Immature natural killer cell (primary cell): ENCODE measurements at regions not wholly inside any gene's neighbourhood (a gene's known extent, or its start where the extent isn't known, plus 50 kb on each side); places are given as distances from the start of the nearest gene placed in this dataset.

Experiments used
- DNase-seq, 3 donors: peaks; one replicate each; pipeline ENCODE4 v3.0.0; 2022; ENCODE audit warnings: mixed read lengths in 1 of 3
- H3K27ac Mint-ChIP-seq, 6 donors: one replicate each; pipeline ENCODE4 v1.8.0; 2020; ENCODE audit warnings: mixed read lengths in 6 of 6, mild to moderate bottlenecking in 5 of 6, inconsistent platforms in 4 of 6, moderate library complexity in 3 of 6
- H3K27me3 Mint-ChIP-seq, 3 donors: one replicate each; pipeline ENCODE4 v1.8.0; 2020 to 2021; ENCODE audit warnings: low read depth in 3 of 3, mild to moderate bottlenecking in 3 of 3, mixed read lengths in 3 of 3, moderate library complexity in 3 of 3, inconsistent platforms in 1 of 3
- H3K36me3 Mint-ChIP-seq, 3 donors: one replicate each; pipeline ENCODE4 v1.8.0; 2020; ENCODE audit warnings: mixed read lengths in 3 of 3, inconsistent platforms in 2 of 3, mild to moderate bottlenecking in 2 of 3
- H3K4me1 Mint-ChIP-seq, 2 donors: one replicate each; pipeline ENCODE4 v1.8.0; 2020; ENCODE audit warnings: inconsistent platforms in 2 of 2, mild to moderate bottlenecking in 2 of 2, mixed read lengths in 2 of 2, moderate library complexity in 1 of 2
- H3K4me3 Mint-ChIP-seq, 5 donors: one replicate each; pipeline ENCODE4 v1.8.0; 2020; ENCODE audit warnings: mild to moderate bottlenecking in 5 of 5, mixed read lengths in 5 of 5, inconsistent platforms in 3 of 5, moderate library complexity in 3 of 5
- H3K9me3 Mint-ChIP-seq, 6 donors: one replicate each; pipeline ENCODE4 v1.8.0; 2020; ENCODE audit warnings: mild to moderate bottlenecking in 6 of 6, mixed read lengths in 6 of 6, inconsistent platforms in 4 of 6, moderate library complexity in 3 of 6

DNA sequence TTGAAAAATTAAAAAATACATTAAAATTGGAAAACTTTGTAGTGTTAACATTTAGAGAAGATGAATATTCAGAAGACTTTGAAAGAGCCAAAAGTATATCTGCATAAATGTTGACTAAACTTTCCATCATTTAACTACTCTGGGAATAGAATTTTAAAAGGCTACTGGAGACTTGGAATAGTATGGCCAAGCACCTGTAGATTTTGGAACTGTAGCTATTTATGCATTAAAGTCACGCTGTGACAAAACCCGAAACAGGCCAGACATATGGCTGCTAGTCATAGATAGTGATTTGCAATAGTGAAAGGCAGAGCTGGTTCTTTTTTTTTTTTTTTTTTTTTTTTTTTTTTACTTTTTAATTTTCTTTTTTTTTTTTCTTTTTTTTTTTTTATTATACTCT is 396.0 kb downstream of the SOCS6 start:
- H3K27me3 Mint-ChIP-seq = peaks cover 0 to 1% (median 0%) of the 10 kb centered on the region in 3 donors
- no peak overlapping the region for H3K27ac Mint-ChIP-seq
- no peak for DNase-seq
- H3K9me3 Mint-ChIP-seq = peaks cover 0 to 1% (median 0%) of the 10 kb centered on the region in 6 donors
- H3K4me1 Mint-ChIP-seq = no peaks in the 10 kb centered on the region
- no peak overlapping the region for H3K4me3 Mint-ChIP-seq
- H3K36me3 Mint-ChIP-seq = no peaks in the 10 kb centered on the region

DNA sequence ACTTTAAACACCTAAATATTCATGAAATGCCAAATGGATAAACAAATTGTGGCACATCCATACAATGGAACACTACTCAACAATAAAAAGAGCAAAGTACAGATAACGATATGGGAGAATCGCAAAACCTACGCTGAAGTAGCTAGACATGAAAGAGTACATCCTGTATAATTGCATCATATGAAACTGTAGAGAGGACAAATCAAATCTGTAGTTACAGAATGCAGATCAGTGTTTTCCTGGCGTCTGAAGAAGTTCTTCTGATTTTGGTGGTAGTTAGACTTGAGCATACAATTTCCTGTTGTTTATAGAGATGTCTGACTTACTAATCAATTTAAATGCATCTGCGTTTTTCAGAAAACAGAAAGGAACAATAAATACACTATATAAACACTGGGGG is 394.4 kb downstream of the SOCS6 start:
- Mint-ChIP-seq H3K4me1 (no peaks in the 10 kb centered on the region), H3K36me3 (no peaks in the 10 kb centered on the region), H3K27me3 (no peaks in the 10 kb centered on the region), H3K27ac (no peak overlapping the region), H3K9me3 (peaks cover 0 to 1% (median 0%) of the 10 kb centered on the region in 6 donors), H3K4me3 (no peak overlapping the region)
- no peak for DNase-seq

DNA sequence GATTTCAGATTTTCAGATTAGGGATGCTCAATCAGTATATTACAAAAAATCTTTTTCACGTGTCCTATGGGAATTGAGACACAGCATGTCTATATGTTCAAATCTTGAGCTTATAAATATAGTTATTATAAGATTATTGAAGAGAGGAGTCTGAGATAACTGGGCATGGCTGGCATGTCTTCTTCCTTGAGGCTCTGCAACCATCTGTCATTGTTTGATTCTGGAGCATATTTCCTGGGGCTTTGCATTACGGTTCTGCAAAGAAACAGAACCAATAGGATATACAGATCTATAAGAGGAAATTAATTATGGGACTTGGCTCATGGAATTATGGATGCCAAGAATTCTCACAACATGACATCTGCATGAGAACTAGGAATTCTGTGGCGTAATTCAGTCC is 386.1 kb downstream of the SOCS6 start:
- DNase-seq = no peak
- H3K9me3 Mint-ChIP-seq = peaks cover 0 to 13% (median 1%) of the 10 kb centered on the region in 6 donors
- peaks cover 0 to 2% (median 0%) of the 10 kb centered on the region in 3 donors for H3K27me3 Mint-ChIP-seq
- no peaks in the 10 kb centered on the region for H3K36me3 Mint-ChIP-seq
- peaks cover 7 to 14% of the 10 kb centered on the region in 2 donors for H3K4me1 Mint-ChIP-seq
- H3K4me3 Mint-ChIP-seq = no peak overlapping the region
- no peak overlapping the region for H3K27ac Mint-ChIP-seq

GRCh38 chr18:70673831-70674230 is 385.0 kb downstream of the SOCS6 start:
- H3K4me1 Mint-ChIP-seq = peaks cover 7 to 14% of the 10 kb centered on the region in 2 donors
- H3K27me3 Mint-ChIP-seq = peaks cover 0 to 2% (median 0%) of the 10 kb centered on the region in 3 donors
- H3K4me3 Mint-ChIP-seq = no peak overlapping the region
- no peak for DNase-seq
- no peaks in the 10 kb centered on the region for H3K36me3 Mint-ChIP-seq
- no peak overlapping the region for H3K27ac Mint-ChIP-seq
- peaks cover 0 to 13% (median 1%) of the 10 kb centered on the region in 6 donors for H3K9me3 Mint-ChIP-seq

DNA sequence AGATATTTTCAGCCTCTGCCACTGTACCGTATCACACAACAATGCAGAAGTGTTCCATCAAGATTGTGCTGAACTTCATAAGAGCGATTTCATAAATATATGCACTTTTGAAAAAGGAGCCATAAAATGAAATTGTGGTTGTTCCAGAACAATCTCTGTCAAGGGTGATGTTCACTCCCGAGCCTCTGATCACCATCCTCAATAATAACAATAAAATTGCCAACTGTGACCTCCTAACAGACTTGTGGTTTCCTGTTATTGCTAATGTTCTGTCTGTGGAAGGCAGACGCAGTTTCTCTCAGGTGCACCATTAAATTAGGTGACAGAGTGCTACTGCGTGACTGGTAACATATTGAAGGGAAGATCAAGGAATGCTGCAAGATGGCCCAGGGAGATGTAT is 383.7 kb downstream of the SOCS6 start:
- no peak for DNase-seq
- no peak overlapping the region for H3K27ac Mint-ChIP-seq
- peaks cover 0 to 13% (median 1%) of the 10 kb centered on the region in 6 donors for H3K9me3 Mint-ChIP-seq
- no peak overlapping the region for H3K4me3 Mint-ChIP-seq
- H3K27me3 Mint-ChIP-seq = peaks cover 0 to 2% (median 0%) of the 10 kb centered on the region in 3 donors
- H3K36me3 Mint-ChIP-seq = no peaks in the 10 kb centered on the region
- H3K4me1 Mint-ChIP-seq = peaks cover 7 to 14% of the 10 kb centered on the region in 2 donors

GRCh38 chr18:70671889-70672565 is 383.2 kb downstream of the SOCS6 start:
- H3K4me3 Mint-ChIP-seq = no peak overlapping the region

DNA sequence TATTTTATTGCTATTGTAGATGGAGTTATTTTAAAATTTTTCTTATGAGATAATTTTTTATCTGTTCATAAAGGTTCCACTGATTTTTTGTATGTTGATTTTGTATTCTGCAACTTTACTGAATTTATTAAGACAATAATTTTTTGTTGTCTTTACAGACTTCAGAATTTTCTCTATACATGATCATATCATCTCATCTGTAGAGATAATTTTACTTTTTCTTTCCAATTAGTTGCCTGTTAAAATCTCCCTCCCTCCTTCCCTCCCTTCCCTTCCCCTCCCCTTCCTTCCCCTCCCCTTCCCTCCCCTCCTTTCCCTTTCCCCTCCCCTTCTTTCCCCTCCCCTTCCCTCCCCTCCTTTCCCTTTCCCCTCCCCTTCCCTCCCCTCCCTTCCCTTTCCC is 378.1 kb downstream of the SOCS6 start:
- H3K9me3 Mint-ChIP-seq = peaks cover 0 to 9% (median 0%) of the 10 kb centered on the region in 6 donors
- H3K4me1 Mint-ChIP-seq = peaks cover 11 to 13% of the 10 kb centered on the region in 2 donors
- H3K4me3 Mint-ChIP-seq = no peak overlapping the region
- DNase-seq = no peak
- H3K27ac Mint-ChIP-seq = no peak overlapping the region
- H3K36me3 Mint-ChIP-seq = no peaks in the 10 kb centered on the region
- peaks cover 0 to 2% (median 0%) of the 10 kb centered on the region in 3 donors for H3K27me3 Mint-ChIP-seq

More at GRCh38 chr18:70671889-70672565, 383.2 kb downstream of the SOCS6 start:
- Mint-ChIP-seq H3K4me1 (peaks cover 7 to 14% of the 10 kb centered on the region in 2 donors), H3K27ac (no peak overlapping the region), H3K36me3 (no peaks in the 10 kb centered on the region), H3K9me3 (peaks cover 0 to 11% (median 1%) of the 10 kb centered on the region in 6 donors), H3K27me3 (peaks cover 0 to 2% (median 0%) of the 10 kb centered on the region in 3 donors)
- no peak for DNase-seq

DNA sequence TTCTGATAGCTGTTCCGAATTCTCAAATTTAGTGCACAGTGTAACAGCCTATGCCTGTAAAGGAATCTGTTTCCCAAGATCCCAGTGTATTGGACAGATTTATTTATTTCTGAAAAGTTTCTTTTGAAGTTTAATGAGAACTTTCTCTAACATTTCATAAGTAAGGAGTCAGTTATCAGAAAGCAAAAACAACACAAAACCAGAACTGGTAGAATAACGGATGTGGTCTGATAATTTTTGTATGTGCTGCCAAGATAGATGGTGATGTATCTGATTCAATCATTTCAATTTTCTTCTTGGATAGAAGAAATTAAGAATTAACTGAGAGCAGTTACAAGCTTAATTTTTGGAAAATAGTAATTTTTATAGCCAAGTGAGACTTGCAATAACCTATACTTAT is 374.3 kb downstream of the SOCS6 start:
- Mint-ChIP-seq H3K9me3 (peaks cover 0 to 2% (median 0%) of the 10 kb centered on the region in 6 donors), H3K27ac (peak overlapping the region in 2 of 6 donors; percentile 2 to 67), H3K4me3 (peak overlapping the region in 3 of 5 donors; percentile 6 to 28 (median 13)), H3K27me3 (peaks cover 0 to 2% (median 2%) of the 10 kb centered on the region in 3 donors), H3K4me1 (peaks cover 25 to 34% of the 10 kb centered on the region in 2 donors), H3K36me3 (no peaks in the 10 kb centered on the region)
- no peak for DNase-seq

DNA sequence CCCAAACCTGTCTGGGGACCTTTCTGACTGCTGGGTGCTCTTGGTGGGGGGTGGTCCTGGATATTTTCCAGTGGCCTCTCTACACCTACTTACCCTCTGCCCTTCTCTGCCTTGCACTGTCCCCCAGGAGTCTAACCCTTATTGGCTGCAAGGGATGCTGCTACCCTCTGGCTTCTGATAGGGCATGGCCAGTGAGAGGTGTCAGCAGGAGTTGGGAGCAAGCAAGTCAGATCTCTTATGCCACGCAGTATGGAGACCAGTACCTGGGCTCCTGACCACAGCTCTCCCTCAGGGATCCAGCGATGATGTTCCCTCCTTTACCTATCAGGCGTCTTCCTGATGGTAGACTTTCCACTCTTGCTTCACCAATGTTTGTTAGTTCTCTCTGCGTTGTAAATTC is 373.7 kb downstream of the SOCS6 start:
- H3K9me3 Mint-ChIP-seq = peaks cover 0 to 2% (median 0%) of the 10 kb centered on the region in 6 donors
- H3K36me3 Mint-ChIP-seq = no peaks in the 10 kb centered on the region
- no peak for DNase-seq
- H3K27me3 Mint-ChIP-seq = peaks cover 0 to 2% (median 2%) of the 10 kb centered on the region in 3 donors
- H3K27ac Mint-ChIP-seq = peak overlapping the region in 3 of 6 donors; percentile 2 to 17 (median 14)
- H3K4me1 Mint-ChIP-seq = peaks cover 25 to 34% of the 10 kb centered on the region in 2 donors
- peak overlapping the region in 2 of 5 donors; percentile 6 to 13 for H3K4me3 Mint-ChIP-seq

DNA sequence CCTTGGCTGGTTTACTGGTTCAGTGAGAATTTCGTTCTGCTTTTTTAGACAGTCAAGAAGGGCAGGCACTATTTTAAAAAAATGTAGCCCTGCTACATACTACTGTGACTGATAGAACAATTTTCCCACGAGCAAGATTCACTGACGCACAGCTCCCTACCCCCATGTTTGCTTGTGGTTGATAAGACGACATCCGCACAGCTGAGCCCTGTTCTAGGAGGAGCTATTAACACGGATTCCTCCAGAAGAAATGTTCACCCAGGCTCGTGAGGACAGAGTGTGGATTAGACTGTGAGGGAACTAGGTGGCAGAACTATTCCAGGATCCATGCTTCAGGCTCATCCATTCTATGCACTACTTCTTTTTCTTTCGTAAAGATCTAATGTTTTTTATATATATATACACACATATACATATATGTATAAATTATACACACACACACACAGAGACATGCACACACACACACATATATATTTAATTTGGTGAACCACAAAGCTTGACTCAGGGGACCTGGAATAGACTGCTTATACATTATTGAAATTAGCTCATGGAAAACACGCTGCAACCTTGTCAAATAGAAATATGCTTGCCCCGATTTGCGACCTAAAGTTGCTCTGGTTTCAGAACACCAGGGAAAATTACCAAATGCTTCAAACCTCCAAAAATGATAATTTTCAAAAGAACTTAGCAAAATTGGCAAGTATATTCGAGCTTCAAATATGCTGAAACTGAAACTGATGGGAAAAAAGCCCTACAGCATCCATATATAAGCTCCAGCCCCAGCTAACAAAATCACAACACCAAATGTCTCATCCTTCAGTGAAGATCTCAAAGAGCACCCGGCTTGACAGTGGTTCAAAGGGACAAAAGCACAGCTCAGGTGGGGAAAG is 370.4 kb downstream of the SOCS6 start:
- no peaks in the 10 kb centered on the region for H3K36me3 Mint-ChIP-seq
- H3K9me3 Mint-ChIP-seq = peaks cover 0 to 2% (median 0%) of the 10 kb centered on the region in 6 donors
- peak overlapping the region; percentile 31 to 74 (median 51) for H3K4me3 Mint-ChIP-seq
- peak; percentile 7 to 32 (median 22) for DNase-seq
- peaks cover 25 to 34% of the 10 kb centered on the region in 2 donors for H3K4me1 Mint-ChIP-seq
- peaks cover 0 to 2% (median 0%) of the 10 kb centered on the region in 3 donors for H3K27me3 Mint-ChIP-seq
- H3K27ac Mint-ChIP-seq = peak overlapping the region in 3 of 6 donors; percentile 47 to 61 (median 57)

GRCh38 chr18:70653671-70654070 is 364.8 kb downstream of the SOCS6 start:
- Mint-ChIP-seq H3K36me3 (peaks cover 0 to 3% (median 0%) of the 10 kb centered on the region in 3 donors), H3K27ac (no peak overlapping the region), H3K9me3 (peaks cover 0 to 1% (median 0%) of the 10 kb centered on the region in 6 donors), H3K27me3 (peaks cover 0 to 2% (median 0%) of the 10 kb centered on the region in 3 donors), H3K4me3 (no peak overlapping the region), H3K4me1 (peaks cover 11 to 14% of the 10 kb centered on the region in 2 donors)
- no peak for DNase-seq

DNA sequence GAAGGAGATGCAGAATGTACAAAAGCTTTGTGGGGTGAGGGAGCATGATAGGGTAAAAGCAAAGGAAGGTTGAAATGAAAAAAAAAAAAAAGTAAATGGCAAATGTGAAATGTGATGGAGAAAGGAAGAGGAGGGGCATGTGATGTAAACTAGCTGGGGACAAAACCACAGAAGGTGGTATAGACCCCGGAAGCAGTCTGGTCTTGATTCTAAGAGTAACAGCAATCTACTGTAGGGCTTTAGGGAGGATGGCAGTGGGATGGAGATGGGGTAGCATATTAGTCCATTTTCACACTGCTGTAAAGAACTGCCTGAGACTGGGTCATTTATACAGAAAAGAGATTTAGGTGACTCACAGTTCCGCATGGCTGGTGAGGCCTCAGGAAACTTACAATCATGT is 362.0 kb downstream of the SOCS6 start:
- H3K9me3 Mint-ChIP-seq = peaks cover 0 to 1% (median 0%) of the 10 kb centered on the region in 6 donors
- DNase-seq = no peak
- peaks cover 10% of the 10 kb centered on the region in 2 donors for H3K4me1 Mint-ChIP-seq
- peaks cover 0 to 3% (median 0%) of the 10 kb centered on the region in 3 donors for H3K36me3 Mint-ChIP-seq
- H3K4me3 Mint-ChIP-seq = peak overlapping the region in 1 of 5 donors; percentile 36
- H3K27me3 Mint-ChIP-seq = peaks cover 0 to 2% (median 0%) of the 10 kb centered on the region in 3 donors
- peak overlapping the region in 1 of 6 donors; percentile 25 for H3K27ac Mint-ChIP-seq

GRCh38 chr18:70649683-70650082 is 360.8 kb downstream of the SOCS6 start:
- H3K4me3 Mint-ChIP-seq = no peak overlapping the region
- peaks cover 0 to 3% (median 0%) of the 10 kb centered on the region in 3 donors for H3K36me3 Mint-ChIP-seq
- H3K4me1 Mint-ChIP-seq = peaks cover 10% of the 10 kb centered on the region in 2 donors

More at GRCh38 chr18:70649683-70650082, 360.8 kb downstream of the SOCS6 start:
- Mint-ChIP-seq H3K27ac (no peak overlapping the region), H3K27me3 (peaks cover 0 to 2% (median 0%) of the 10 kb centered on the region in 3 donors), H3K9me3 (peaks cover 0 to 1% (median 0%) of the 10 kb centered on the region in 6 donors)
- no peak for DNase-seq
